Stromal cell of bone marrow (primary cell): ENCODE measurements at regions not wholly inside any gene's neighbourhood (a gene's known extent, or its start where the extent isn't known, plus 50 kb on each side); places are given as distances from the start of the nearest gene placed in this dataset.
"Not testable (repeated sequence)": the region's sequence is repeated elsewhere in the genome, so short reads cannot be mapped to it uniquely, and the experiment has no call there.

Experiments
- DNase-seq: peaks from one replicate; pipeline ENCODE4 v3.0.0-alpha.2; 2012; ENCODE audit warnings: low read depth

DNA sequence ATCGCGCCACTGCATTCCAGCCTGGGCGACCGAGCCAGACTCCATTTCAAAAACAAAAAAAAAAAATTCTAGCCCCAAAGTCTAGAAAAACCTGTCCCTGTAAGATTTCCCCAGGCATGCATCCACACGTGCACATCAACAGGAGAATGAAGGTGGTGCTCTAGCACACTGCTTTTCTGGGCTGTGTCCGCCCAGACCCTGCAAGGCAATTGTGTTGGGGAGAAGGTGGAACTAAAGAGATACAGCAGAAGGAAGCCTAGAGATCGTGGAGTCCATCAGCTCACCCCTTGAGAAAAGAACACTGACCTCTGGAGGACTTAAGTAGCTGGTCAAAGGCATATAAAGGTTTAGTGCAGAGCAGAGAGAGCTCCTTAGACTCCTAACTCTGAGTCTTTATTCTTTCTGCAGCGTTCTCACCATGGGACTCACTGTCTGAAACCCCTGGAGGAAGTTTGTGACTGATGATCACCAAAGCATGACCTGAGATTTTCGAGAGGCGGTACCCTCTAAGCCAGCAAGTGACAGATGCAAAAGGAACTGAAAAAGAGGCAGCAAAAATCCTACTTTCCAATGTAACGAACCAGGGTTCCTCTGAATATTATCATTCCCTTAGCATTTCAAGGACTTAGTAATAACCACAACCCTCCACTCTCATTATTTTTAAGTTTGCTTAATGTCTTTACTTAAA lies 179.8 kb downstream of the MEX3B start:
- no peak for DNase-seq

DNA sequence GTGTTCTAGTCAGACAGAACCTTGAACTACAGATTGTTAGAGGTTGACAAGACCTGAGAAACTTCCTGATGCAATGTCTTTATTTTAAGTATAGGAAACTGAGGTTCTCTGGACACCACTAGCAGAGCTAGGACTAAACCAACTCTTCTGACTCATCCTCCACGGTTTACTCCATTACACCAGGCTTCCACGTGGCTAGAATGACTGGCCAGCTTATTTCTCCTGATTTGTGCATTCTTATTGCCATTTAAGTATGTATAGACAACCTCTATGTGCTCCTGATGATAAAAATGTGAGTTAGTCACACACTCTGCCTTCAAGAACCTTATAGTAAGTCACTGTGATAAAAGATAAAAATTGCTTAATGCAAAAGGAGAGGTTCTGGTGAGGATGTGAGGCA lies 182.7 kb downstream of the MEX3B start:
- peak; percentile 5 for DNase-seq

DNA sequence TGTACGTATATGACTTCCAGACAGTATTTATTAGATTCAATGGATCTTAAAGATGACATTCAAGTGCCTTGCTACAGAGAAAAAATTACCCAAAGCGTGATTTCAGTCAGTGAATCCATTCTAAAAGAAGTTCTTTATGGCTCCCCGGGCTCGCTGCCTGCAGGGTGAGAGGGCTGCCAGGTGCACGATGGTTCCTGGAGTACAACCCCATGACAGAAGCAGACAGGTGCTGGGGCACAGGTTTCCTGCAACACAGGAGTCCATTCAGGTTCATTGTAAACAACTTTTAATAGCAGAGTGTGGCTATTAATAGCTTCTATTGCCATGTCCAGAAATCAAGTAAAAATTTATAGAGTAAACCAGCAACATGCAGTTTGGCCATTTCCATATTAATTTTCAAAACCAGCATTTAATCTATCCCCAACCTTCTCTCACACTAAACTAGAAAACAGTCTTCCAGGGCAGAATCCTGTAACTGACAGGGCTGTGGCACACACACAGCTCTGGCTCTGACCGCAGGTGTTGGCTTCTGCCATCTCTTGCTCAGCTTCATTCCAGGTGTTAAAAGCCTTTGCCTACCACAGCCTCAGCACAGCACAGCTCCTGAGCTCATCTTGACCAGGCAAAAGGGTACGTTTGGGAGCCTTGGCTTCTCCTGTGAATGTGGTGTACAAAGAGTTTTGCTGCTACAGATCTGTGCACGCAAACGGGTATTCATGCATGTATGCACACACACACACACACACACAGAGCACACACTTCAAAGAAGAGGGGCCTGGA lies 185.9 kb downstream of the MEX3B start:
- no peak for DNase-seq

DNA sequence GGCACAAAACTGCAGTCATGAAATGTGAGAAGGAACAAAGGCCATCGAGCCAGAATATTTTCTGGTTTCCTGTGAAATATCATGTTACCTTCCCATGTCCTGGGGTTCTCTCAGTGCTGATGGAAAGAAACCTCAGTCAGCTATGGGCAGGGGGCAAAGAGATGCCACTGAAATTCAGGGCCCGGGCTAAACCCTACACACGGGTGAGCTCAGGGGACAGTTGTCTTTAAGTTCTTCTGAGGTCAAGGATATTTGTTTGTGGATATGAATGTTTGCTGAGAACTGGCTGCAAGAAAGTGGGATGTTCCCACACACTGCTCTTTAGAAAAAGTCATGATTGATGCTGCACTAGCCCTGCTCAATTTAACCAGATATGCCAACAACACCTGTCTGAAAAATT lies 187.2 kb downstream of the MEX3B start:
- no peak for DNase-seq

DNA sequence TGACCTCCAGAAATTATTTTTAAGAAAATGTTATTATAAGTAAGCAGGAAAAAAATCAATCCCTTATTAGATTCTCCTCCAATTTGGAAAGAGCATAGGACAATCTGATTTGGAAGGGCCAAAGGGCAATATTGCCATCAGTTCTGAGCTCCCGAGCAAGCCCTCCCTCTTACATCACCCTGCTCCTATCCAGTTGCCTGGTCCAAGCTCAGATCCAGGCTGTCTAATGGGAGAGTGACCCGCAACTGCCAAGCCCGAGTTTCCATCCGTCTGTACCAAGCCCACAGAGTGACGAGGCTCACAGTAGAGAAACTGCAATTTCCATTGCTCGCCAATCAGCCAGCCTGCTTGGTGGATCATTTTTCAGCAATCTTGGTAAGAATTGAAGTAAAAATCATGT lies 187.7 kb downstream of the MEX3B start:
- no peak for DNase-seq

DNA sequence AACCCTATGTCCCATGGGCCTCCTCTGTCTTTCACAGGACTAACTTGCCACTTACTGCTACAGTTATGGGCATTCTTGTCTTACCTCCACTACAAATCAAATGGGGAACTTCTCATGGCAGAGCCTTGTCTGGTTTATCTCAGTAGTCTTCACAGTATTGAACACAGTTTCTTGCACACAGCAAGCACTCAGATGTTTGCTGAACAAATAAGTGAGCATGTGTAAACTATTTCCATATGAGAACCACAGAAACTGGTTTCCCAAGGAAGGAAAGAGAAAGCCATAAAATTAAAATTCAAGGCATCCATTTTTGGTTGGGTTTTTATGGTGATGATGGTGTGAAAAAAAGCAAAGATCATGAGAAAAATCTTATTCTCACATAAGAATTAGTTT lies 189.2 kb downstream of the MEX3B start:
- no peak for DNase-seq

DNA sequence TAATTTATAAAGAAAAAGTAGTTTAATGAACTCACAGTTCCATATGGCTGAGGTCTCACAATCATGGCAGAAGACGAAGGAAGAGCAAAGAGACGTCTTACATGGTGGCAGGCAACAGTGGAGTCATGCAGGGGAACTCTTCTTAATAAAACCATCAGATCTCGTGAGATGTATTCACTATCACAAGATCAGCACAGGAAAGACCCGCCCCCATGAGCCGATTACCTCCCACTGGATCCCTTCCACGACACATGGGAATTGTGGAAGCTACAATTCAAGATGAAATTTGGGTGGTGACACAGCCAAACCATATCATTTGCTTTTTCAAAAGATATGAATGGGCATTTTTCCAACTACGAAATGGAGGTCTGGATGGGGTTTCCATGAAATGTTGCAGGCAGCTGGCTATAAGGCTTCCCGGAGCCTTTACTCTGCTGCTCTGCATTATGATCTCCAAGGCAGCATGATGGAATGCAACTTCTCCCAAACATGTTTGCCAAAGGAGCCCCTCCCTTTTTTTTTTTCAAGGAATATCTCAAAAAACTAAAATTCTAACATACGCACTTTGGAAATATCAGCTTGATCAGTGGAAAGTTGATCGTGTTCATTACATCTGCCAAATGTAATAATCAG lies 189.7 kb downstream of the MEX3B start:
- no peak for DNase-seq

DNA sequence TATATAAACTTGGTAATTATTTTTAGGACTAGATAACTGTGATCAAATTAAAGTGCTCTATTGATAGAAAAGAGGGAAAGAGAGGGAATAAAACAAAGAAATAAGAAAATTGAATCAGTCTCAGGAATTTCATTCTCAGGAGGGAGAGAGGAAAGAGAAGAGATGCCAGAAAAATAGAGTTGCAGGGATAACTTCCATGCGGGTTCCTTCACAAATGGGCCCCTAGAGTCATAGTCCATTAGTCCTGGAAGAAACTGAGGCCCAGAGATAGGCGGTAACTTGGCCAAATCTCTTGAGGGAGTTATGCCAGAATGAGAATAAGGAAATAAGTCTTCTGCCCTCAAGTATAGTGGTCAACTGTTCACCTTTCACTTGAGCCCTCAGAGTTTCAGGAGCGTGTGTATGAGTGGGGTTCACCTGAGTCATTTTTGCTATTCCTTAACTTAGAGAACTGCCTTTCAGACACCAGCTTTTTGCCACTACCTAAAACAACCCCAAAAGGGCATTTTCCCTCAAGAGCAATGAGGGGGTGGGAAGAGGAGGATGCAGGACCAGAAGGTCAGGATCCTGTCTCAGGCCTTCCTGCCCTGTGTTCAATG lies 192.6 kb downstream of the MEX3B start:
- no peak for DNase-seq

DNA sequence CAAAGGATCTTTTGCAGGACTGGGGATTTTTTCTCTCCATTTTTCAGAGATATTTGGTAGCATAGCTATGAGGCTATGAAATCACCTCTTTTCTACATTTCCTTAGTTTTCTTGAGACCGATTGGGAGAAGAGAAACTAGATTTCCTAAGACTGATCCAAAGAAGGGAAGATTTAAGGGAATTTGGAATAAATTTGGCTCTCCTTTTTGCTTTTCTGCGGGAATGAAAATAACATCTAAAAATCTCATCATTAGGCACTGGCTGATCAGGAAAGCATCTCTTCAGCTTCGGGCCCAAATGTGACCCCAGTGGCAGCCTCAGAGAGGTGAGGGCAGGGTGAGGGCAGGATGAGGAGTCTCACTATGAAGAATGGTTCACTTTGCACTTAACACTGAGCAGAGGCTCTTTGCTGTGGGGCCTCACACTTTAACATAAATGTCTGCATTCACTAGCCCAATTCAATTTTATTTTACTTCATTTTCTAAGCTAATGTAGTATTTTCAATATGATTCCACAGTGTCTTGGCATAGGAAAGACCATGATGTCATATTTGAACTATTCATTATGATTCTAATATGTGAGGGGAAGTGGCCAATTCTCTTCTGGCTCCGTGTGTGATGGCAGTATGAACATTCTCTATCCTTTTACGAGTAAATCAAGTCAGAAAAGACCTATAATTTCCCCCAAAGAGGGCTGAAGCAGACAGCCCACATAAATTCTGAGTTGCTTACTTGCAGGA lies 193.2 kb downstream of the MEX3B start:
- peak; percentile 5 for DNase-seq

DNA sequence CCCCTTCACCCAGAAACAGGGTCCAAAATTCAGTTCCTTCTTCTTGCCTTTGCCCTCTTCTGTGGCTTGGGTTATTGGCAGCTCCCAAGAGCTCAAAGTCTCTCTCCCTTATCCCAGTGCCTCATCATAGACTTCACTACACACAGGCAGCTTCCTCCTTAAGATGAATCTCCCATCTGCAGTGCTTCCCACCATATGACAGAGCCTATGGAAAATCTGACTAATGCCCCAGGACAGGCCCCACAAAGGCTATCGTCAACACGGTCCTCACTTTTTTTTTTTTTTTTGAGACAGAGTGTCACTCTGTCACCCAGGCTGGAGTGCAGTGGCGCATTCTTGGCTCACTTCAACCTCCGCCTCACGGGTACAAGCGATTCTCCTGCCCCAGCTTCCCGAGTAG lies 194.1 kb downstream of the MEX3B start:
- DNase-seq: no peak

DNA sequence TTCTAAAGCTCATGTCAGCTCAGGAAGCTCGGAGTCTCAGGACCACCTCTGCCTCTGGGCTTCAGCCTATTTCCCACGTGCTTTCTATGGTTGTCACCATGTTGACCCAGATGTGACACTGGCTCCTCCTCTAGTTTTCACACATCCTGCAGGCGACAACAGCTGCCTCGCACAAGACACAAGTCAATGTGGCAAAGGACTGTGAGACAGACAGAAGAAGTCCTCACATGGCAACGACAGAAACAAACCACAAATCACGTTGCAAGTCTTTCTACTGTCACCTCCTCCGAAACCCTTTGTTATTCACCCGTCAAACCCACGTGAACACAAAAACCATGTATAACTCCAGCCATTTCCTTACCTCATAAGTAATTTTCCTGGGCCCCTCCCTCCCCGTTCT lies 194.5 kb downstream of the MEX3B start:
- DNase-seq: no peak

DNA sequence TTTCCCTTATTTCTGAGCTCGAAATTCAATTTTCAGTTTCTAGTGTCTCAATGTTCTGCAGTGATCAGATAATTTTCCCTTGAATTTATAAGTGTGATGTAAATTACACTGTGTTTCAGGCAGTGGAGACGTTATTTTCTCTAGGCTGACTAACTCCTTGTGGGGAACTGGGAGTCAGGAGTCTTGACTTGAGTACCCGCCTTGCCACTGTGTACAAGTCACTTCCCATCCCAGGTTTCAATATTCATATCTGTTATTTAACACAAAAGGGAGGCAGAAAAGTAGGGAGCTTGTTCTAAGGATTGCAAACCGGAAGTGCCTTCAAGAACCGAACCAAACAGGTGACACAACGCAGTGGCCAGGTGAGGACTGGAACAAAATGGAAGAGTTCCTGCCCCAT lies 196.5 kb downstream of the MEX3B start:
- no peak for DNase-seq

DNA sequence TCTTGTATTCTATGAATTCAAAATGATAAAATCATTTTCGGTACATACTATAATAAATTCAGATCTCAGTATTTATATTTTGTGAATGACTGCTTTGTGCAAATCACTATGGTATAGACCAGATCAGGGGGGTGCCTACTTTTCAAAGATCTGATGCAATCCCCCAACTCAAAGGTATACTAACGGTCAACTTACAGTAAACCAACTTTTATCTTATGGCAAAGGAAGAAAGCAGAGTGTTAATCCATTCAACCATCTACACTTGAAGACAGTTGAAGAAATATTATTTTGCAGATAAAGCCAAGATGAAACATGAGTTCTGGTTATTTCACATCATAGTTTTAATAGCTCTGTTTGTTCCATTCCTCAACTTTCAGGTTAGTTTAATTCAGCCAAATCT lies 197.1 kb downstream of the MEX3B start:
- no peak for DNase-seq

DNA sequence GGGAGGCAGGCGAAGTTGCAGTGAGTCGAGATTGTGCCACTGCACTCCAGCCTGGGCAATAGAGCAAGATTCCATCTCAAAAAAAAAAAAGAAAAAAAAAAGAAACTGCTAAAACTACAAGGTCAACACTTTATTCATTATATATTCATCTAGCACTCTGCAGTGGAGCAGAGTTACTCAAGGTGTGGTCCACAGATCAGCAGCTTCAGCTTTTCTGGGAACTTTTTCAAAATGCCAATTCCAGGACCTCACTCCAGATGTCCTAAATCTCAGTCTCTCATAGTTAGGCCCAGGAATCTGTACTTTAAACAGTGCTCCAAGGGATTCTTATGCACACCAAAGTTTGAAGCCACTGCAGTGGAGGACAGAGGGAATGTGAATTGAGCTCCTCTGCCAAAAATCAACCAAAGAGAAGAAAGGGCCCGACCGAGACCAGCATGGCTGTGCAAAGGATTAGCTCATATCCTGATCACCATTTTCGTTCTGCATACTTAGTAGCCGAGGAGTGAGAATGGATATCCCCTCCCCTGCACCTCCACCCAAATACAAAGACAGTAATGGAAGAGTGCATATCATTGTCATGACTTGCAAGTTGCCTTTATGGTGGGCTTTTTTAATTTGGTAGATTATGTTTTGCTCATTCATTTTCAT lies 201.9 kb downstream of the MEX3B start:
- no peak for DNase-seq

DNA sequence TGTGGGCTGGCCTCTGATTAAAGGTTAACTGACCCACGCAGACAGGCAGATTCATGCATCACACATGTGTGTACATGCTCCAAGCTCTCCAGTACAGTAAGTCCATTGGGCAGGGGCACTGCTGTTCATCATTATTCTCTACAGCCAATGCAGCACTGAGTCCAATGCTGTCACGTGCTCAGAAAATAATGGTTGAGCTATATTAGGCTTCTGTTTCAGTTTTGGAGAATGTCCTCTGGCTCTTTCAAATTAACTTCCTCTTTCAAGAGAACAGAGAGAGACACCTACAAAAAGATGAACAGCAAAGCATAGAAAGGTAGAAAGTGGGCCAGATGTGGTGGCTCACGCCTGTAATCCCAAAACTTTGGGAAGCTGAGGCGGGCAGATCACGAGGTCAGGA lies 202.6 kb downstream of the MEX3B start:
- no peak for DNase-seq

DNA sequence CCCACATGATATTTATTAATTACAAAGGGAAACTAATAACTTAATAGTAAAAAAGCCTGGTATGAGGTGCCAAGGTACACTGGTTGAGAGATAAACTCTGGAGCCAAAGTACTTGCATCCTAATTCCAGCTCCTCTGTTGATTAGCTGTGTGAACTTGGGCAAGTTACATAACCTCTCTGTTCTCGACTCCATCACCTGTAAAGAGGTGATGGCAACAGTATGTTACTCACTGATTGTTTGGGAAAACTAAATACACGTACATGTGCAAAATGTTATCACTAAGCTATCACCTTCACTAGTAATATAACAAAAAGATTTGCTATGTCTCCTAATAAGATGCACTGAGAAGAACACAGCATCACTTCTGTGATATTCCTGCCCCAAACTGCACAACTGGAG lies 206.4 kb downstream of the MEX3B start:
- DNase-seq: no peak

DNA sequence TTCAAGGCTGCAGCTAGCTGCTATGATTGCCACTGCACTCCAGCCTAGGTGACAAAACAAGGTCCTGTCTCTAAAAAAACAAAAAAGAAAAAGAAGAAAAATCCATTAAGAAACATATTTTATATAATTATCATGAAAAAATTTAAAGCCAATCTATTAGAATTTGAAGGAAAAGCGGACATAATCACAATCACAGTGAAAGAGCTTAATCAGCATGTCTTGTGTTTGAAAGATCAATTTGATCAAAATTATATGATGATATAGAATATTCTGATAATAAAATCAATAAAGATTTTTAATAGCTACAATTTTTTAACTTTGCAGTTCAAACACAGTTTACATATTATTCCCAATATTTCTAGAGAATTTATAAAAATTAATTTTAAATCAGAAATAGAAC lies 210.1 kb downstream of the MEX3B start:
- no peak for DNase-seq

DNA sequence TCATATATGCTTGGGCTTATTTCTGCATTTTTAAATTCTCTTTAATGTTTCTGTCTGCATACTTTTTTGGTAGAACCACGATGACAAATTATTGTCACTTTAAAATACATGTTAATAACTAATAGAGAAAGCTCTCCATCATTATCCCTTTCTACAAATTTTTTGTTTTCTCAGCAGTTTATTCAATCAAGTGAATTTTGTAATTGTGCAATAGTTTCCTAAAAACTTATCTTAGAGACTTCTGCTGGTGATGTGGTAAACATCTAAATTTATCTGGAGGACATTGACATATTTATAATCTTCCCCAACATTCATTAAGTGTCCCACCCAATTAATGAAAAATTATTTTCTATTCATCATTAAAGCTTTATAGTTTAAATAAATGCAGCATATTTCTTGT lies 215.3 kb downstream of the MEX3B start:
- no peak for DNase-seq

DNA sequence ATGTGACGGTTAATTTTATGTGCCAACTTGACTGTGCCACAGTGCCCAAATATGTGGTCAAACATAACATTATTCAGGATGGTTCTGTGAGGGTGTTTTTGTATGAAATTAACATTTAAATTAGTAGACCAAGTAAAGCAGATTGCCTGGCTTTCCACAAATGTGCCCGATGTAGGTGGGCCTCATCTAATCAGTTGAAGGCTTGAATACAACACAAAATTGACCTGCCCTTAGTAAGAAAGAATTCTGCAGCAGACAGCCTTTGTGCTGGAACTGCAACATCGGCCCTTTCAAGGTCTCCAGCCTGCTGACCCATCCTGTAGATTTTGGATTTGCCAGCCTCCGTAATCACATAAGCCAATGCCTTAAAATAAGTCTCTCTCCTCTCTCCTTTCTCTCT lies 215.9 kb downstream of the MEX3B start:
- DNase-seq: no peak

DNA sequence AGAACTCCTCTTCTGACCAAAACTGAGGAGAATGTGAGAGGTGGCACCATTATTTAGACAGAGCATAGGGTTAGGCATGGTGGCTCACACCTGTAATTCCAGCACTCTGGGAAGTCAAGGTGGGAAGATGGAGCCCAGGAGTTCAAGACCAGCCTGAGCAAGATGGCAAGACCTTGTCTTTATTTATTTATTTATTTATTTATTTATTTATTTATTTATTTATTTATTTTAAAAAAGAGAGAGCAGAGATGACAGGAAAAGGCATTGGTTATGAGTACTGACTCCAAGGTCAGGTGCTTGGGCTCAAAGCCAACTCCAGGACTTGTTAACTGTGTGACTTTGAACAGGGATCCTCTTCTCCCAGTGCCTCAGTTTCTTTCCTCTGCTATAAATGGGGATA lies 217.7 kb downstream of the MEX3B start:
- DNase-seq: no peak

DNA sequence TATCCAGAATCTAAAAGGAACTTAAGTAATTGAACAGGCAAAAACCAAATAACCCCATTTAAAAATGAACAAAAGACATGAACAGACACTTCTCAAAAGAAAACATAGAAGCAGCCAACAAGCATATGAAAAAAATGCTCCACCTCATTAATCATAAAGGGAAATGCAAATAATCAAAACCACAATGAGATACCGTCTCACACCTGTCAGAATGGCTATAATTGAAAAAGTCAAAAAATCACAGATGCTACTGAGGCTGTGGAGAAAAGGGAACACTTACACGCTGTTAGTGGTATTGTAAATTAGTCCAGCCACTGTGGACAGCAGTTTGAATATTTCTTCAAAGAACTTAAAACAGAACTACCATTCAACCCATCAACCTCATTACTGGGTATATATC lies 220.7 kb downstream of the MEX3B start:
- no peak for DNase-seq

DNA sequence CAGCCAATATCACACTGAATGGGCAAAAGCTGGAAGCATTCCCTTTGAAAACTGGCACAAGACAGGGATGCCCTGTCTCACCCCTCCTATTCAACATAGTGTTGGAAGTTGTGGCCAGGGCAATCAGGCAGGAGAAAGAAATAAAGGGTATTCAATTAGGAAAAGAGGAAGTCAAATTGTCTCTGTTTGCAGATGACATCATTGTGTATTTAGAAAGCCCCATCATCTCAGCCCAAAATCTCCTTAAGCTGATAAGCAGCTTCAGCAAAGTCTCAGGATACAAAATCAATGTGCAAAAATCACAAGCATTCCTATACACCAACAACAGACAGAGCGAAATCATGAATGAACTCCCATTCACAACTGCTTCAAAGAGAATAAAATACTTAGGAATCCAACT lies 223.2 kb downstream of the MEX3B start:
- not testable (repeated sequence) for DNase-seq
